Endodermal cell (in vitro differentiated cells): ENCODE measurements at regions not wholly inside any gene's neighbourhood (a gene's known extent, or its start where the extent isn't known, plus 50 kb on each side); places are given as distances from the start of the nearest gene placed in this dataset.
A peak's percentile ranks its signal among the peaks of the same experiment; 100 is the strongest.
"Not testable (repeated sequence)": the region's sequence is repeated elsewhere in the genome, so short reads cannot be mapped to it uniquely, and the experiment has no call there.

Source experiments
- DNase-seq: peaks from one replicate; pipeline ENCODE4 v3.0.0-alpha.2; 2017
- H3K27ac ChIP-seq: 2 replicates; pipeline ENCODE4 v1.5.1; 2013; ENCODE audit warnings: mild to moderate bottlenecking, low read depth, low read length, moderate library complexity
- H3K27me3 ChIP-seq: 2 replicates; pipeline ENCODE4 v1.6.1; 2013; ENCODE audit warnings: mild to moderate bottlenecking, low read length, moderate library complexity; ENCODE audit not compliant: insufficient read depth, control insufficient read depth, poor library complexity, severe bottlenecking
- H3K36me3 ChIP-seq: 2 replicates; pipeline ENCODE4 v1.7.0; 2013; ENCODE audit warnings: mild to moderate bottlenecking, low read length, moderate library complexity; ENCODE audit not compliant: control insufficient read depth, insufficient read depth
- H3K4me1 ChIP-seq: one replicate; pipeline ENCODE4 v1.7.0; 2013; ENCODE audit warnings: low read length; ENCODE audit not compliant: control insufficient read depth, insufficient read depth
- H3K4me3 ChIP-seq: 2 replicates; pipeline ENCODE4 v1.5.1; 2013; ENCODE audit warnings: mild to moderate bottlenecking, low read length, moderate library complexity
- H3K9ac ChIP-seq: 2 replicates; pipeline ENCODE4 v1.6.1; 2013; ENCODE audit warnings: mild to moderate bottlenecking, low read length, moderate library complexity; ENCODE audit not compliant: poor library complexity, severe bottlenecking; ENCODE audit errors: extremely low read depth
- H3K9me3 ChIP-seq: 2 replicates; pipeline ENCODE4 v1.6.1; 2013; ENCODE audit warnings: mild to moderate bottlenecking, low read length, moderate library complexity; ENCODE audit not compliant: control insufficient read depth
- H3K27ac Mint-ChIP-seq: 2 replicates; pipeline ENCODE4 v1.8.0; 2020; ENCODE audit warnings: mixed read lengths
- H3K27me3 Mint-ChIP-seq: 2 replicates; pipeline ENCODE4 v1.8.0; 2021; ENCODE audit warnings: mild to moderate bottlenecking, mixed read lengths; ENCODE audit not compliant: insufficient read depth
- H3K36me3 Mint-ChIP-seq: 2 replicates; pipeline ENCODE4 v1.8.0; 2020; ENCODE audit warnings: low read depth, mixed read lengths
- H3K4me1 Mint-ChIP-seq: 2 replicates; pipeline ENCODE4 v1.8.0; 2020; ENCODE audit warnings: mixed read lengths
- H3K4me3 Mint-ChIP-seq: 2 replicates; pipeline ENCODE4 v1.8.0; 2020; ENCODE audit warnings: mild to moderate bottlenecking, moderate library complexity, mixed read lengths
- H3K9me3 Mint-ChIP-seq: 2 replicates; pipeline ENCODE4 v1.8.0; 2020; ENCODE audit warnings: mild to moderate bottlenecking, mixed read lengths
- CTCF ChIP-seq: fragments of 200-600 bp; sonication (generic); conservative IDR thresholded peaks from 2 replicates; pipeline ENCODE4 v1.5.0; 2021; ENCODE audit warnings: antibody characterized with exemption, mild to moderate bottlenecking
- WGBS, 2 experiments: methylation state at CpG; one replicate each; pipeline versions ENCODE4 v1.1.5 to v1.1.7; 2013; ENCODE audit warnings: missing lambda C conversion rate in 2 of 2, mixed read lengths in 1 of 2; ENCODE audit not compliant: insufficient coverage in 1 of 2, insufficient read length in 1 of 2; 5-methylcytosine and 5-hydroxymethylcytosine counted together

DNA sequence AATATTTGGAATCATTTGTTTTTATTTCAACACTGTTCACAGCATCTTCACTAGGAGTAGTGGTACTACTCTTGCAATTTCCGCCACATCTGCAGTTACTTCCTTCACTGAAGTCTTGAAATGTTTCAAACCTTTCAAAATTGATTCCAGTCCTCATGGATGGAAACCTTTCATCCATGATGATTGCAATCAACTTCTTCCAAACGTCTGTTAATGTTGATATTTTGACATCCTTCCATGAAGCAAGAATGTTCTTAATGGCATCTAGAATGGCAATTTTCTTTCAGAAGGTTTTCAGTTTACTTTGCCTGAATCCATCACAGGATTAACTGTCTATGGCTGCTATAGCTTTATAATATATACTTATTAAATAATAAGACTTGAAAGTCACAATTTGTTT, 736.8 kb upstream of the CA10 start:
- DNase-seq, result no peak
- H3K27ac ChIP-seq, result no peak overlapping the region
- no peaks in the 10 kb centered on the region for H3K27me3 Mint-ChIP-seq
- H3K36me3 ChIP-seq, result no peaks in the 10 kb centered on the region
- no peak for TF ChIP-seq CTCF
- H3K4me1 Mint-ChIP-seq, result no peaks in the 10 kb centered on the region
- no peak overlapping the region for H3K27ac Mint-ChIP-seq
- no peaks in the 10 kb centered on the region for H3K4me1 ChIP-seq
- WGBS, 2 experiments, result 41 to 68% methylated on average over 2 of the region's 2 CpGs
- H3K36me3 Mint-ChIP-seq, result no peaks in the 10 kb centered on the region
- H3K4me3 ChIP-seq, result no peak overlapping the region
- no peak overlapping the region for H3K9ac ChIP-seq
- no peaks in the 10 kb centered on the region for H3K9me3 Mint-ChIP-seq
- no peaks in the 10 kb centered on the region for H3K27me3 ChIP-seq
- H3K4me3 Mint-ChIP-seq, result no peak overlapping the region
- H3K9me3 ChIP-seq, result peaks cover 18% of the 10 kb centered on the region

- no peaks in the 10 kb centered on the region for H3K4me1 Mint-ChIP-seq
- TF ChIP-seq CTCF, result no peak
- no peaks in the 10 kb centered on the region for H3K27me3 Mint-ChIP-seq
- H3K27me3 ChIP-seq, result no peaks in the 10 kb centered on the region
- peaks cover 23% of the 10 kb centered on the region for H3K9me3 ChIP-seq
- H3K4me1 ChIP-seq, result no peaks in the 10 kb centered on the region
- no peaks in the 10 kb centered on the region for H3K36me3 ChIP-seq
- no peaks in the 10 kb centered on the region for H3K9me3 Mint-ChIP-seq
- no CpG with 5 or more reads among the region's 1 CpG for WGBS, 2 experiments
- H3K36me3 Mint-ChIP-seq, result no peaks in the 10 kb centered on the region
- no peak overlapping the region for H3K27ac Mint-ChIP-seq
- DNase-seq, result no peak
- H3K4me3 Mint-ChIP-seq, result no peak overlapping the region
- no peak overlapping the region for H3K27ac ChIP-seq
- H3K4me3 ChIP-seq, result no peak overlapping the region
- H3K9ac ChIP-seq, result no peak overlapping the region
These were observed 733.8 kb upstream of the CA10 start for GRCh38 chr17:52892334-52892733.

DNA sequence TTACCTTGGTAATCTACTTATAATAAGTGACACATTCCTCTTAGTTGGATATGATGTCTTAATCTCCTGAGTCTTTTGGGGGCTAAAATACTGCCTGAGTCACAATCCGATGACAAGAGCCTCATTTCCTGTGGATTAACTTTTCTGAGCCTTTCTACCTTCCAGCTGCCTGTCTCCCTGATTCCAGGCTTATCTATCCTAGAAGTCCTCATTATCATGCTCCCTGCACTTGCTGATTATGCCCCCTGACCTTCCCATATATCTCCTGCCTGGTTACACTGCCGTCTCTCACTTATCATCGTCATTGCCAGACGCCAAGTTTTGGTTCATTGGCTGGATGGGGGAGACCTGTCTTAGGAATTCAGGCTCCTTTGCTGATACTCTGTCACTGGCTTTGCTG, 727.4 kb upstream of the CA10 start:
- H3K9me3 Mint-ChIP-seq, result peaks cover 2% of the 10 kb centered on the region
- no peak for TF ChIP-seq CTCF
- H3K27ac Mint-ChIP-seq, result peak overlapping the region; percentile 17
- Histone ChIP-seq H3K4me3 (no peak overlapping the region), H3K4me1 (no peaks in the 10 kb centered on the region), H3K9me3 (peaks cover 14% of the 10 kb centered on the region), H3K27me3 (no peaks in the 10 kb centered on the region), H3K36me3 (no peaks in the 10 kb centered on the region), H3K9ac (no peak overlapping the region), H3K27ac (no peak overlapping the region)
- 80 to 90% methylated on average over 4 of the region's 4 CpGs for WGBS, 2 experiments
- DNase-seq, result peak; percentile 68
- no peak overlapping the region for H3K4me3 Mint-ChIP-seq
- H3K27me3 Mint-ChIP-seq, result no peaks in the 10 kb centered on the region
- no peaks in the 10 kb centered on the region for H3K36me3 Mint-ChIP-seq
- H3K4me1 Mint-ChIP-seq, result peaks cover 12% of the 10 kb centered on the region

- not testable (repeated sequence) for H3K9me3 Mint-ChIP-seq, H3K4me1 ChIP-seq, H3K27me3 Mint-ChIP-seq, H3K36me3 Mint-ChIP-seq, H3K27me3 ChIP-seq, H3K36me3 ChIP-seq, H3K4me3 Mint-ChIP-seq, H3K4me3 ChIP-seq, H3K9ac ChIP-seq, H3K27ac ChIP-seq, H3K27ac Mint-ChIP-seq
- peaks cover 12% of the 10 kb centered on the region for H3K4me1 Mint-ChIP-seq
- 90% methylated on average over 12 to 43 of the region's 43 CpGs for WGBS, 2 experiments
- H3K9me3 ChIP-seq, result peaks cover 15% of the 10 kb centered on the region
- DNase-seq, result peak; percentile 50
These were observed 725.5 kb upstream of the CA10 start for GRCh38 chr17:52883907-52884491.

GRCh38 chr17:52846767-52847166, 688.3 kb upstream of the CA10 start:
- WGBS, 2 experiments, result 73 to 100% methylated on average over 2 to 3 of the region's 3 CpGs
- H3K9me3 ChIP-seq, H3K27ac ChIP-seq, H3K9ac ChIP-seq, H3K9me3 Mint-ChIP-seq, H3K27ac Mint-ChIP-seq, H3K36me3 Mint-ChIP-seq, DNase-seq, H3K27me3 Mint-ChIP-seq, H3K36me3 ChIP-seq, H3K4me3 Mint-ChIP-seq, H3K27me3 ChIP-seq, H3K4me3 ChIP-seq, H3K4me1 ChIP-seq: not testable (repeated sequence)
- peaks cover 16% of the 10 kb centered on the region for H3K4me1 Mint-ChIP-seq
